ENCODE measurements at regions not wholly inside any gene's neighbourhood (a gene's known extent, or its start where the extent isn't known, plus 50 kb on each side); places are given as distances from the start of the nearest gene placed in this dataset.

- TF ChIP-seq NFE2 (IDR thresholded peaks at IDR 0.05; ENCODE audit: low read depth): peak; percentile 86
- peak; percentile 25; the same call in 1 of the 2 replicates for TF ChIP-seq MAFF (IDR thresholded peaks at IDR 0.05; ENCODE audit: low read length)
- TF ChIP-seq PURB (CRISPR knock-in tag; IDR thresholded peaks at IDR 0.05; ENCODE audit: low read depth): no peak
- TF ChIP-seq RCOR1 (IDR thresholded peaks at IDR 0.05; ENCODE audit: borderline replicate concordance in 1 of 2, low read depth in 2 of 2, low read length in 2 of 2): peak in 1 of 2 experiments; percentile 82; a peak in 2 of 4 replicates
- no peak for TF ChIP-seq TGIF2 (CRISPR knock-in tag; IDR thresholded peaks at IDR 0.05)
- no peak for TF ChIP-seq AFF1 (IDR thresholded peaks at IDR 0.05; ENCODE audit: low read depth in 1 of 2, partially characterized antibody in 2 of 2)
- no peak for TF ChIP-seq HIVEP1 (CRISPR knock-in tag; IDR thresholded peaks at IDR 0.05)
- TF ChIP-seq SLC30A9 (CRISPR knock-in tag; IDR thresholded peaks at IDR 0.05): no peak
- TF ChIP-seq NCOA4 (IDR thresholded peaks at IDR 0.05; ENCODE audit: partially characterized antibody): no peak
- TF ChIP-seq SMAD3 (CRISPR knock-in tag; conservative IDR thresholded peaks at IDR 0.05): no peak
- no peak for TF ChIP-seq SAP30 (IDR thresholded peaks at IDR 0.05; ENCODE audit: borderline replicate concordance, insufficient read depth, low read depth, low read length, poor library complexity, severe bottlenecking)
- no peak for TF ChIP-seq BACH1 (tag; IDR thresholded peaks at IDR 0.05)
- no peak for TF ChIP-seq LEF1 (IDR thresholded peaks at IDR 0.05)
- TF ChIP-seq FOXK1 (CRISPR knock-in tag; IDR thresholded peaks at IDR 0.05; ENCODE audit: borderline replicate concordance): no peak
Measured at GRCh38 chr5:153893817-153894216, 144.9 kb downstream of the FAM114A2 start (continued).

Data from K562 (cell line).